Eye (tissue), 1 donor: ENCODE measurements at regions not wholly inside any gene's neighbourhood (a gene's known extent, or its start where the extent isn't known, plus 50 kb on each side); places are given as distances from the start of the nearest gene placed in this dataset.

ENCODE experiments used
- DNase-seq: peaks from one replicate; pipeline ENCODE4 v3.0.0-alpha.2; 2015

GRCh38 chr18:25705650-25706049 is 353.7 kb upstream of the ZNF521 start:
- DNase-seq, result no peak

GRCh38 chr18:25704494-25704893 is 352.5 kb upstream of the ZNF521 start:
- no peak for DNase-seq

DNA sequence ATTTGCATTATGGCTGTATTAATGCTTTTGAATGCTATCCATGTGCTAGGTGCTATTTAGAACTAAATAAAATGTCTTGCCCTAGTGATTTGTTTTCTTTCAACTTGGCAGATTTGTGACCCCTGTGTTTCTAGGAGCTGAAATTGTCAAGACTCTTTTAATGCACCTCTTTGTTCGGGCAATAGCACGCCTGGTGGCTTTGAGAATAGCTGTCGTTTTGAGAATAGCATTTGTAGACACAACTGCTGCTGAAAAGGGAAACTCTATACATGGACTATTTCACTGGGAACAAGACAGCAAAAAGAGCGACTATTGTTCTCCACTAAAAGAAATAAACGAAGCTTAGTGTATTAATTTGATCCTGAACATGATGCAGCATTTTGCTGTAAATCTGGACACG is 352.1 kb upstream of the ZNF521 start:
- DNase-seq, result no peak

- DNase-seq, result no peak
Observed at GRCh38 chr18:25701821-25702220, 349.9 kb upstream of the ZNF521 start.

GRCh38 chr18:25686960-25687500 is 335.1 kb upstream of the ZNF521 start:
- no peak for DNase-seq

DNA sequence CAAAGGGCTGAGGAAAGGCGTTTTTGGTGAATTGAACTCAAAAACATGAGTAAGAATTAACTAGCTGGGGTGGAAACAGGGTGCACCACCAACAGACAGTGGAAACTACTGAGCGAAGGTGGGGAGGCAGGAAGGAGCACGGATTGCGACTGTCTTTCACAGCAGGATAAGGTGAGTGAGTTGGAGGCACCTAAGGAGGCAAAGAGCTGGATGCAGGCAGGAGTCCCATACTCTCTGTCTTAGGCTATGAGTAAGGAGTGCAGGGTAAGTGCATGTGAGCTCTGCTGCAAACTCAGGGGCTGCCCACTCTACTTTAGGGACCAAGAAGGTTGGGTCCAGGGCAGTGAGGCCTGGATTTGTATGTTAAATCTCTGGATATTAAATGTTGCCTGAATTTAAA is 333.1 kb upstream of the ZNF521 start:
- DNase-seq, result no peak

DNA sequence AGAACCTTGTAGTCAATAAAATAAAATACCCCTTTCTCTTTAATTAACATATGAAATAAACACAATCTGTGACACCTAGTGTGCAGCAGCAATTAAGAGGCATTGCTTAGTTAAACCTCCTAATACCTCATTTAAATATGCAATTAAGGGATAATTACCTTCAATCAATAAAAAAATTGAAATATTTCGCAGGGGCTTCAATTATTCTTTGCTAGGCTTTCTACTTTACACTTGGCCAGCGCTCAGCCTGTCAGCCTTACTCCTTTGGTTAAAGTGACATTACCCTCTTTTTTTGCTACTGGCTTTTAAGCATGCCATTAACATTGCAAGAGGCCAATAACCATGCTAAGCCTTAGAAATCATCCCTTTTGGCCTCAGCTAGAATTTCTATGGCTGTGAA is 327.5 kb upstream of the ZNF521 start:
- DNase-seq, result no peak

GRCh38 chr18:25678221-25678620 is 326.3 kb upstream of the ZNF521 start:
- DNase-seq, result no peak

DNA sequence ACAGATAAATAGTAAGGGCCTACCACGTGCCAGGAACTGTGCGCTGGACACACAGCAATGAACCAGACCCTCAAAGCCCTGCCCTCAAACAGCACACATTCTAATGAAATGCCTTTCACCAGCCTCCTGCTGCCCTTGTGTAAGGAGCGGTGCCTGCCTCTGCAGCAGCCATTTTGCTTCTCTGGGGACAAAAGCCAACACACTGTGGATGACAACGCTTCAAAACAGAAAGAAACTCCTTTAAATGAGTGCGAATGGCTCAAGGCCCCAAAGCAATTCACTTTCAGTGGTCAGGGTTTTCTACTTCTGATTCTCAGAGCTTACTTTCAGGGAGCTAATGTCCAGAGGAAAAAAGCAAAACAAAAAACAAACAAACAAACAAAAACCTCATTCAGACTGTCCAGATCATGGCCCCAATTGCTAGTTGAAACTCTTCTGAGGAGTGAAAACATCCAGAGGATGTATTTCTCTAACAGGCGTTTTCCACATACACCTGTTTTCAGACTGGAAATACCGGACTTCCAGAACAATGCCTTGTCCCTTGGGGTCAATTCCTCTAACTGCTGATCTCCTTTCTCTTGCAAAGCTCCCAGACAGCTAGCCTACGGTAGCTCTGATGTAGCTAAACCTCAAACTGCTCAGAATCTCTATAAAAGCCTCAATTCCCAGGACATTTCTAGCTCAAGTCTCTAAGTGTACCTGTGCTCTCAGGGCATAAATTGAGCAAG is 323.3 kb upstream of the ZNF521 start:
- DNase-seq, result no peak

- no peak for DNase-seq
Observed at GRCh38 chr18:25674183-25674582, 322.2 kb upstream of the ZNF521 start.

- DNase-seq, result no peak
Observed at GRCh38 chr18:25672490-25672889, 320.5 kb upstream of the ZNF521 start.

GRCh38 chr18:25669741-25670140 is 317.8 kb upstream of the ZNF521 start:
- DNase-seq, result no peak

- no peak for DNase-seq
Observed at GRCh38 chr18:25662272-25662671, 310.3 kb upstream of the ZNF521 start.

- DNase-seq, result peak; percentile 12
Observed at GRCh38 chr18:25661831-25662230, 309.9 kb upstream of the ZNF521 start.

DNA sequence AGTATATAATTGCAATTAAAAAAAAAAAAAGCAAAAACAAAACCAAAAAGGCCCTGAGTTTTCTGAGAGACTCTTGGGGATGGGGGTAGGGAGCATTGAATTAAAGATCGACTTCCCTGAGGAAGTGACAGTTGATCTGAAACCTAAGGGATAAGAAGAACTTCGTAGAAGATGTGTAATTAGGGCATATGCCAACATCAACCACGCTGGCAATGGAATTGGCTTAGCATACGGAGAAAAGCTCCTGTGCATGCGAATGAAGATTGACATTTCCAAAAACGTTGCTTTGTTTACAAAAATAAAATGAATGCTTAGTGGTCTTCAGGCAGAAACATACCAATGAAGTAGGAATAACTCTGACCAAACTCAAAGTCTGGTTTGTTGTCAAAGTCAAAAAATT is 307.6 kb upstream of the ZNF521 start:
- no peak for DNase-seq

DNA sequence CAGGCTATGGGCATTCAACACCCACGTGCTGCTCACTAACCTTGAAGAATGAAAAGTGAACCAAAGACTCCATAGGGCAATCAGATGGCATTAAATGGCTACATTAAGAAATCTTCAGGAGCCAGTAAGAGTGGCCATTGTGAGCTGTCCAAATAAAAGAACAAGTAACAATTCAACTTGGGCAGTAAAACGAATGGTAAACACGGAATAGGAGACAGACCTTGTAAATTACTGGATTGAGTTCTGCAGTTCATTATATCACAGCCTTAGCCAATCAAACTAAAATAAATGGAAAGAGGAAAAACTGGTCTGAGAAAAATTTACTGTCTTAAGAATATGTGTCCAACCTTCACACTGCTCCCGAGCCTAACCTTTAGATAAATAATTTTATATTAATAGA is 306.5 kb upstream of the ZNF521 start:
- DNase-seq, result no peak

- DNase-seq, result no peak
Observed at GRCh38 chr18:25651553-25651952, 299.6 kb upstream of the ZNF521 start.

GRCh38 chr18:25650201-25650941 is 298.4 kb upstream of the ZNF521 start:
- DNase-seq, result peak; percentile 48

DNA sequence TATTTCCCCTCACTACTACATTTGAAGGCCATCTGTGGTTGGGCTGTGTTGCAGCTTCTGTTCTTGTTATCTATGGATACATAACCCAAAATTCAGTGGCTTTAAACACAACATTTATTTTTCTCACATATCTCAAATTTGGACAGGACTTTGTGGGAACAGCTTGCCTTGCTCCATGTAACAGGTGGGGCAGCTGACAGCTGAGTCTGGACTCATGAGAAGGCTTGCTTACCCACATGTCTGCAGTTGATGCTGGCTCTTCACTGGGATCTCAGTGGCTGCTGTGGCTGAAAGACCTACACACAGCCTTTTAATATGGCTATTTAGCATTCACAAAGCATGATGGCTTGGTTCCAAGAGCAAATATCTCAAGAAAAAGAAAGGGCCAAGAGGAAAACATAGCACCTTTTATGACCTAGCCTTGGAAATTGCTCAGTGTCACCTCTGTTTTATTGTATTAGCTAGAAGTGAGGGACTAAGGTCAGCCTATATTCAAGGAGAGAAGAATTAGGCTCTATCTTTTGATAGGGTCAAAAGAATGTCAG is 296.8 kb upstream of the ZNF521 start:
- no peak for DNase-seq

GRCh38 chr18:25647404-25647803 is 295.4 kb upstream of the ZNF521 start:
- no peak for DNase-seq

GRCh38 chr18:25646971-25647370 is 295.0 kb upstream of the ZNF521 start:
- no peak for DNase-seq

DNA sequence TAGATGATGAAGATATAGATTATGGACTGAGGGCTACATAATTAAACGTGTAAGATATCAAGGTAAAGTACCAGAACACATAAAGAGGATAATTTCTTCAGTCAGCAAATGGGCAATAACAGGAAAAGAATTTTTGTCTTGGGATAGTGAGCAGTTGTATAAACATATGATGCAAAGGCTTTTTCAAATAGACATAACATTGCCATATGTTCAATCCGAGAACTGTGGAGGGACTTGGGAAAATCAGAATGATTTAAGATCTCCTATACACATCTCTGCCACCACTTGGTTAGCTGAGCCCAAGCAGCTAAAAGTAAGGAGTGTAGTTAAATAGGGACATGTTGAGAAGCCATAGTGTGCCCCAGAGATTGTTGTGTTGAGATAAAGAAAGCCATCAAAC is 287.6 kb upstream of the ZNF521 start:
- DNase-seq, result no peak

GRCh38 chr18:25633563-25633962 is 281.6 kb upstream of the ZNF521 start:
- DNase-seq, result no peak

- peak; percentile 36 for DNase-seq
Observed at GRCh38 chr18:25630682-25631081, 278.7 kb upstream of the ZNF521 start.
